Gastrocnemius medialis (tissue), 4 donors: ENCODE measurements at regions not wholly inside any gene's neighbourhood (a gene's known extent, or its start where the extent isn't known, plus 50 kb on each side); places are given as distances from the start of the nearest gene placed in this dataset.

Source experiments
- CTCF ChIP-seq, 5 experiments: fragments of 450-650 bp in 3 of 5; fragments of 200-600 bp in 2 of 5; sonication (generic) in 2 of 5; IDR thresholded peaks in 4 of 5; conservative IDR thresholded peaks in 1 of 5; 1 replicate in 4 of 5; 2 replicates in 1 of 5; pipeline ENCODE4 v1.5.1; 2016 to 2019; ENCODE audit warnings: antibody characterized with exemption in 5 of 5, mild to moderate bottlenecking in 3 of 5, moderate library complexity in 3 of 5
- POLR2A ChIP-seq, 2 donors: fragments of 450-650 bp; IDR thresholded peaks; one replicate each; pipeline ENCODE4 v1.6.1; 2017; ENCODE audit warnings: antibody characterized with exemption in 2 of 2, mild to moderate bottlenecking in 2 of 2, moderate library complexity in 2 of 2

GRCh38 chr5:96220610-96221390, 212.2 kb downstream of the PCSK1 start:
- TF ChIP-seq CTCF (IDR thresholded peaks at IDR 0.05 in 4 of 5, conservative IDR thresholded peaks at IDR 0.05 in 1 of 5) = no peak
- TF ChIP-seq POLR2A (IDR thresholded peaks at IDR 0.05) = no peak
